ENCODE measurements at regions not wholly inside any gene's neighbourhood (a gene's known extent, or its start where the extent isn't known, plus 50 kb on each side); places are given as distances from the start of the nearest gene placed in this dataset.

GRCh38 chr3:5638550-5638949, 451.0 kb downstream of the EDEM1 start:
- 78 to 95% (median 93%) methylated on average over 2 of the region's 2 CpGs for WGBS, 5 donors
- H3K4me3 ChIP-seq, result no peak overlapping the region
- intact Hi-C loops (cut with DNase I; ENCODE audit: low total_unique reads), result no loop called here
- TF ChIP-seq POLR2A (IDR thresholded peaks at IDR 0.05), result no peak
- TF ChIP-seq, protein P1, sequence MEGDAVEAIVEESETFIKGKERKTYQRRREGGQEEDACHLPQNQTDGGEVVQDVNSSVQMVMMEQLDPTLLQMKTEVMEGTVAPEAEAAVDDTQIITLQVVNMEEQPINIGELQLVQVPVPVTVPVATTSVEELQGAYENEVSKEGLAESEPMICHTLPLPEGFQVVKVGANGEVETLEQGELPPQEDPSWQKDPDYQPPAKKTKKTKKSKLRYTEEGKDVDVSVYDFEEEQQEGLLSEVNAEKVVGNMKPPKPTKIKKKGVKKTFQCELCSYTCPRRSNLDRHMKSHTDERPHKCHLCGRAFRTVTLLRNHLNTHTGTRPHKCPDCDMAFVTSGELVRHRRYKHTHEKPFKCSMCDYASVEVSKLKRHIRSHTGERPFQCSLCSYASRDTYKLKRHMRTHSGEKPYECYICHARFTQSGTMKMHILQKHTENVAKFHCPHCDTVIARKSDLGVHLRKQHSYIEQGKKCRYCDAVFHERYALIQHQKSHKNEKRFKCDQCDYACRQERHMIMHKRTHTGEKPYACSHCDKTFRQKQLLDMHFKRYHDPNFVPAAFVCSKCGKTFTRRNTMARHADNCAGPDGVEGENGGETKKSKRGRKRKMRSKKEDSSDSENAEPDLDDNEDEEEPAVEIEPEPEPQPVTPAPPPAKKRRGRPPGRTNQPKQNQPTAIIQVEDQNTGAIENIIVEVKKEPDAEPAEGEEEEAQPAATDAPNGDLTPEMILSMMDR (IDR thresholded peaks at IDR 0.05), result no peak
- TF ChIP-seq EP300 (IDR thresholded peaks at IDR 0.05), result no peak
- no peak for TF ChIP-seq POLR2AphosphoS5 (IDR thresholded peaks at IDR 0.05)
- peaks cover 0 to 27% (median 19%) of the 10 kb centered on the region in 4 donors for H3K9me3 ChIP-seq
- no peaks in the 10 kb centered on the region for H3K27me3 ChIP-seq
- H3K36me3 ChIP-seq, result no peaks in the 10 kb centered on the region
- H3K4me1 ChIP-seq, result no peaks in the 10 kb centered on the region
- no peak overlapping the region for H3K27ac ChIP-seq
- no peak for DNase-seq

DNA sequence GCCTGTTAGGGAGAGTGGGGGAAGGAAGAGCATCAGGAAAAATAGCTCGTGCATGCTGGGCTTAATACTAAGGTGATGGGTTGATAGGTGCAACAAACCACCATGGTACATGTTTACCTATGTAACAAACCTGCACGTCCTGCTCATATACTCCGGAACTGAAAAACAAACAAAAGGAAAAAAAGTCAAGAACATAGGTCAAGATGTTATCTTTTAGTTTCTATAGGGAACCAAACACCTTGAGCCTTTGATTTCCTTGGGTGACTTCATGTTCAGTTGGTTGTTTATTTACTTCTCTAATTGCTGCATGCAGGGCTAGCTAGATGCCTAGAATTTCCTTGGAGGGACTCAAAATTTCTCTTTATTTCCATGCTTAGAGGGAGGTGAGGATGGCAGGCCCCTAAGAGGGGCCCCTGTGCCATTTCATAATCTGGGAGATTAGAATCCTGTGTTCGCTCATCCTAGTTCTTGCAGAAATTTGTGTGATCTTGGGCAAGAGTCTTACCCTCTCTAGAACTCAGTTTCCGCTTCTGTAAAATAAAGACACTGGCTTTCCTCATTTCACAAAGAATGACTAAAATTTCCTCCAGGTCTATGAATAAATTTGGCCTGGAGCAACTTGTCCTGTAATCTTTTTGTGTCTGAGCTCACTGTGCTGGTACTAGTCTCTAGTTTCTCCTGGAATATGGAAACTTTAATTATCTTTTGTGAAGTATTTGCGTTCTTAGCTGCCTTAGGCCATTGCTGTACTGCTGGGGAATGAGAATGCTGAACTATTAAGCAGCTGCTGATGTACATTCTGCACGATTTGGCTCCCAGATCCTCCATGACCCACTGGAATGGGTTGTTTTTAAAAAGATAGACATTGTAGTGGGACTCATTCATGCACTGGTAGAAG, 457.5 kb downstream of the EDEM1 start:
- peaks cover 0 to 3% (median 0%) of the 10 kb centered on the region in 4 donors for H3K9me3 ChIP-seq
- WGBS, 5 donors, result 52 to 66% (median 55%) methylated on average over 7 of the region's 7 CpGs
- peak in 1 of 2 donors; percentile 11 for DNase-seq

DNA sequence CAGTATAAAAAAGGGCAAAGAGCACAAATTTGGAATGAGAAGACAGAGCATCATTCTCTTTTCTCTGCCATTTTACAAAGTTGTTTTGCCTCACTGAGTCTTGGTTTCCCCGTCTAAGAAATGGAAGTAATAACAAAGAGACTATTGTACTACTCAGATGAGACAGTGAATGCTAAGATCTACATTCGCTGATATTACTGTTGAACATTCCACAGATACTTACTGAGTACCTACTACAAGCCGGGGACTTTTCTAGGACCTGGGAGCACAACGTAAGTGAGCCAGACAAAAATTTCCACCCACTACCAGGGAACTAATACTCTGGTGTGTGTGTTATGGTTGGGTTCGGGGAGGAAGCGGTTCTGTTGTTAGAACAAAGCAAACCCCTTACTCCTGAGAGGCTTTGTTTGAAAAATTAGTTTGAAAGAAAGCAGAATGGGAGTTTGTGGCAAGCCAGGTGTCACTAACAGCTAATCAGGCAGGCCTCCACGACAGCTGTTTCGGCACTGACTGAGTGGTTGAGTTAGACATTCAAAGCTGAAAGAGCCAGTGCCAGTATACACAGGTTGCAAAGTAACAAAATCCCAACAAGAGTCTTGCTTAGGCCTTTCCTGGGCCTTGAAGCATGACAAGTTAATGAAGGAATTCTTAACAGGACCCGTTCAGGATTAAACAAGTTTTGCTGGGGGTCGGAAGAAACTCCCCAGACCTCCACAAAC, 458.3 kb downstream of the EDEM1 start:
- no peaks in the 10 kb centered on the region for H3K36me3 ChIP-seq
- no peak overlapping the region for H3K4me3 ChIP-seq
- H3K9me3 ChIP-seq, result no peaks in the 10 kb centered on the region
- H3K27me3 ChIP-seq, result no peaks in the 10 kb centered on the region
- intact Hi-C loops (cut with DNase I; ENCODE audit: low total_unique reads), result no loop called here
- 76 to 85% (median 80%) methylated on average over 10 of the region's 10 CpGs for WGBS, 5 donors
- TF ChIP-seq POLR2AphosphoS5 (IDR thresholded peaks at IDR 0.05) (no peak), EP300 (IDR thresholded peaks at IDR 0.05) (no peak), POLR2A (IDR thresholded peaks at IDR 0.05) (no peak)
- TF ChIP-seq, protein P1 (IDR thresholded peaks at IDR 0.05), result no peak
- no peak for DNase-seq
- no peaks in the 10 kb centered on the region for H3K4me1 ChIP-seq
- no peak overlapping the region for H3K27ac ChIP-seq

More for the DNA sequence above, 457.5 kb downstream of the EDEM1 start:
- Histone ChIP-seq H3K4me1 (no peaks in the 10 kb centered on the region), H3K27me3 (no peaks in the 10 kb centered on the region), H3K27ac (no peak overlapping the region), H3K4me3 (no peak overlapping the region), H3K36me3 (no peaks in the 10 kb centered on the region)
- TF ChIP-seq, protein P1 (IDR thresholded peaks at IDR 0.05), result no peak
- no peak for TF ChIP-seq EP300 (IDR thresholded peaks at IDR 0.05)
- no peak for TF ChIP-seq POLR2AphosphoS5 (IDR thresholded peaks at IDR 0.05)
- intact Hi-C loops (cut with DNase I; ENCODE audit: low total_unique reads), result no loop called here

DNA sequence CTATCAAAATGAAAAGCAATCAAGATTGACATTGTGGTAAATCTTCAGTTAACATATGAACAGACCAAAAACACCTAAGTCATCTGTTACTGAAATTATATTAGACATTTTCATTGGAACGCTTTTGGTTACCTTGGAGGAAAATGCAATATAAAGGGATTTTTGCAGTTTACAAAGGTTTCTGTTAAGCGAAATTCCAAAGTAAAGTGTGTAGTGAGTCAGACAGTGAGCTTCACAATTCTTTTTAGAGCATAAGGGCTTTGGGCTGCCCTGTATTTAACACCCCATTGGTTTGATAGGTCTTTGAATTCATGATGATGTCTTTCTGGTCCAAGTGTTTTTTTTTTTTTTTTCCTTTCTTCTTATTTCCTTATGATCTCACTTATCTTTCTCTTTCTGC, 462.8 kb downstream of the EDEM1 start:
- no peaks in the 10 kb centered on the region for H3K27me3 ChIP-seq
- no peak overlapping the region for H3K27ac ChIP-seq
- intact Hi-C loops (cut with DNase I; ENCODE audit: low total_unique reads), result no loop called here
- 54 to 94% (median 77%) methylated on average over 2 of the region's 2 CpGs for WGBS, 5 donors
- no peaks in the 10 kb centered on the region for H3K4me1 ChIP-seq
- H3K36me3 ChIP-seq, result no peaks in the 10 kb centered on the region
- no peak overlapping the region for H3K4me3 ChIP-seq
- DNase-seq, result no peak
- H3K9me3 ChIP-seq, result no peaks in the 10 kb centered on the region
- TF ChIP-seq, protein P1 (IDR thresholded peaks at IDR 0.05), result no peak
- no peak for TF ChIP-seq POLR2AphosphoS5 (IDR thresholded peaks at IDR 0.05)
- TF ChIP-seq EP300 (IDR thresholded peaks at IDR 0.05), result no peak
- TF ChIP-seq POLR2A (IDR thresholded peaks at IDR 0.05), result no peak

Measured in stomach (tissue), 8 donors.